ENCODE measurements at regions not wholly inside any gene's neighbourhood (a gene's known extent, or its start where the extent isn't known, plus 50 kb on each side); places are given as distances from the start of the nearest gene placed in this dataset.

- CTCF ChIA-PET (ENCODE audit: low intra/inter-chr PET ratio), result no interaction called here
- TF ChIP-seq LARP7 (IDR thresholded peaks at IDR 0.05), result no peak
- no peak for TF ChIP-seq PHB (CRISPR knock-in tag; IDR thresholded peaks at IDR 0.05)
- TF ChIP-seq JUND (IDR thresholded peaks at IDR 0.05; ENCODE audit: borderline replicate concordance, low read depth, low read length), result peak; percentile 84
- TF ChIP-seq JUND (tag; IDR thresholded peaks at IDR 0.05; ENCODE audit: borderline replicate concordance, low read depth, low read length), result peak; percentile 80; the same call in 2 of the 3 replicates
- no peak for TF ChIP-seq ZBTB7A (IDR thresholded peaks at IDR 0.05; ENCODE audit: borderline replicate concordance, control insufficient read depth, low read depth, low read length)
- TF ChIP-seq AFF1 (IDR thresholded peaks at IDR 0.05; ENCODE audit: low read depth in 1 of 2, partially characterized antibody in 2 of 2), result peak in 1 of 2 experiments; percentile 65
- TF ChIP-seq REST (IDR thresholded peaks at IDR 0.05; ENCODE audit: borderline replicate concordance), result 0 out of 2 replicates have a peak, but pooled peaks have one; percentile 13
- TF ChIP-seq REST (CRISPR knock-in tag; IDR thresholded peaks at IDR 0.05; ENCODE audit: low read depth), result no peak
- TF ChIP-seq CREM (IDR thresholded peaks at IDR 0.05; ENCODE audit: low read depth), result peak; percentile 59; the same call in 1 of the 2 replicates
- no peak for TF ChIP-seq ZKSCAN8 (CRISPR knock-in tag; IDR thresholded peaks at IDR 0.05)
Measured at GRCh38 chr20:50368813-50369224, 141.4 kb upstream of the PTPN1 start.

More at GRCh38 chr20:50368813-50369224, 141.4 kb upstream of the PTPN1 start:
- Histone ChIP-seq H3K9me3 (replicated peaks; ENCODE audit: control insufficient read depth, insufficient read depth, low read depth, low read length) (no peaks in the 10 kb centered on the region), H3K36me3 (ENCODE audit: control insufficient read depth, insufficient read depth, low read length) (no peaks in the 10 kb centered on the region), H2AFZ (ENCODE audit: low read depth, low read length) (peak overlapping the region; percentile 50), H3K79me2 (ENCODE audit: control insufficient read depth, insufficient read depth, low read length) (no peaks in the 10 kb centered on the region), H4K20me1 (replicated peaks; ENCODE audit: control insufficient read depth, insufficient read depth, low read length) (no peaks in the 10 kb centered on the region), H3K4me2 (ENCODE audit: insufficient read depth, low read length) (peak overlapping the region; percentile 47; the same call in 1 of the 2 replicates), H3K27me3 (ENCODE audit: control insufficient read depth in 2 of 2, insufficient read depth in 2 of 2, low read length in 2 of 2) (0 out of 5 replicates have a peak, but pooled peaks cover 0 to 2% of the 10 kb centered on the region in 2 experiments), H3K4me1 (replicated peaks in 1 of 2; ENCODE audit: control insufficient read depth in 2 of 2, insufficient read depth in 2 of 2, low read length in 2 of 2) (peaks cover 7 to 8% of the 10 kb centered on the region in 2 experiments), H3K9ac (ENCODE audit: insufficient read depth in 1 of 2, low read depth in 2 of 2, low read length in 2 of 2) (no peak overlapping the region), H3K9me1 (ENCODE audit: control insufficient read depth, insufficient read depth, low read length) (no peaks in the 10 kb centered on the region), H3K4me3 (no peak overlapping the region), H3K27ac (ENCODE audit: extremely low read depth, low read depth, low read length) (no peak overlapping the region; the same call in 2 of the 3 replicates)
- in situ Hi-C loops (cut with MboI) (no loop called here), intact Hi-C loops (cut with micrococcal nuclease) (no loop called here)
- FAIRE-seq (peak; percentile 93), ATAC-seq (peak; percentile 98), DNase-seq (ENCODE audit: extremely low read depth in 1 of 4, low spot score in 3 of 4) (peak; percentile 68 to 84 (median 78))
- WGBS (ENCODE audit: insufficient coverage, low coverage, missing lambda C conversion rate), result 17% methylated on average over 4 of the region's 4 CpGs
- POLR2A ChIA-PET, result interaction anchor here (0.6 to 2.0 kb wide), 5 partner anchors 9 to 181 kb away, joined by 3 to 5 read pairs (median 3); no protein-coding TSS in a partner anchor
- no TSS peak for BruUV-seq (replicated peaks)

All from K562 (cell line).